Glutamatergic neuron (in vitro differentiated cells): ENCODE measurements at regions not wholly inside any gene's neighbourhood (a gene's known extent, or its start where the extent isn't known, plus 50 kb on each side); places are given as distances from the start of the nearest gene placed in this dataset.

Experiments used
- DNase-seq: peaks from one replicate; pipeline ENCODE4 v3.0.0; 2022
- H3K27ac Mint-ChIP-seq: one replicate; pipeline ENCODE4 v1.8.0; 2020; ENCODE audit warnings: mild to moderate bottlenecking, mixed read lengths, inconsistent platforms; ENCODE audit not compliant: unreplicated experiment
- H3K27me3 Mint-ChIP-seq: one replicate; pipeline ENCODE4 v1.8.0; 2020; ENCODE audit warnings: mild to moderate bottlenecking, moderate library complexity, mixed read lengths, inconsistent platforms; ENCODE audit not compliant: unreplicated experiment
- H3K36me3 Mint-ChIP-seq: one replicate; pipeline ENCODE4 v1.8.0; 2020; ENCODE audit warnings: mild to moderate bottlenecking, mixed read lengths, inconsistent platforms; ENCODE audit not compliant: unreplicated experiment
- H3K4me1 Mint-ChIP-seq: one replicate; pipeline ENCODE4 v1.8.0; 2020; ENCODE audit warnings: mild to moderate bottlenecking, low read depth, mixed read lengths, inconsistent platforms; ENCODE audit not compliant: unreplicated experiment
- H3K4me3 Mint-ChIP-seq: one replicate; pipeline ENCODE4 v1.8.0; 2020; ENCODE audit warnings: mild to moderate bottlenecking, mixed read lengths, inconsistent platforms; ENCODE audit not compliant: unreplicated experiment
- H3K9me3 Mint-ChIP-seq: one replicate; pipeline ENCODE4 v1.8.0; 2020; ENCODE audit warnings: mild to moderate bottlenecking, moderate library complexity, mixed read lengths, inconsistent platforms; ENCODE audit not compliant: unreplicated experiment
- CTCF ChIP-seq: fragments of 200-600 bp; sonication (generic); IDR thresholded peaks from one replicate; pipeline ENCODE4 v1.5.0; 2021; ENCODE audit not compliant: partially characterized antibody, unreplicated experiment

DNA sequence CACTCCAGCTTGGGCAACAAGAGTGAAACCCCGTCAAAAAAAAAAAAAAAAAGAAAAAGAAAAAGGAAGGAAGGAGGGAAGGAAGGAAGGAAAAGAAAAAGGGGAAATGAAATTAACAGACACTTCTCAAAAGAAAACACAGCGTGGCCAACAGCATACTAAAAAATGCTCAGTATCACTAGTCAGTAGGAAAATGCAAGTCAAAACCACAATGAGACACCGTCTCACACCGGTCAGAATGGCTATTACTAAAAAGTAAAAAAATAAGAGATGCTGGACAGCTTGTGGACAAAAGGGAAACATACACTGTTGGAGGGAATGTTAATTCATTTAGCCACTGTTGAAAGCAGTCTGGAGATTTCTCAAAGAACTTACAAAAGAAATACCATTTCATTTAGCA lies 369.5 kb upstream of the BRINP3 start:
- DNase-seq: no peak
- Mint-ChIP-seq H3K4me1 (no peaks in the 10 kb centered on the region), H3K9me3 (no peaks in the 10 kb centered on the region), H3K36me3 (no peaks in the 10 kb centered on the region), H3K4me3 (no peak overlapping the region), H3K27me3 (no peaks in the 10 kb centered on the region), H3K27ac (no peak overlapping the region)
- TF ChIP-seq CTCF: no peak

DNA sequence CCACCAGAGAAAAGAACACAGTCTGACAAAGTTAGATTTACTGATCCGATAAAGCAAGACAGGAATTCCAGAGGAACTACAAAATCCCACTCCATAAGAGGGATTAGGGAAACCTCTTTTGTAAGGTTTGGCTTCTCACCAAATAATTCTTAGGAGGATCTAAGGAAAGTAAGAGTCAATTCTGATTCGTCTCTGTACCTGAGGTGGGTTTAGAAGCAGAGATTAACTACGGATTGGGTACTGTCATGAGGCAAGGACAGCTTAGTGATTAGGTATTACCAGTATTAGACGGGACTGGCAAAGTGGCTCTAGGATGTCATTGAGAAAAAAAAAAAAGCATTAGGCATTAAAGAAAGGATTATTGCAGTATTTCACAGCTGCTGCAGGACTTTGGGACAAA lies 371.7 kb upstream of the BRINP3 start:
- no peaks in the 10 kb centered on the region for H3K36me3 Mint-ChIP-seq

GRCh38 chr1:190852611-190853010 lies 374.9 kb upstream of the BRINP3 start:
- H3K9me3 Mint-ChIP-seq: no peaks in the 10 kb centered on the region
- TF ChIP-seq CTCF: no peak
- H3K27me3 Mint-ChIP-seq: no peaks in the 10 kb centered on the region
- no peak overlapping the region for H3K4me3 Mint-ChIP-seq
- no peaks in the 10 kb centered on the region for H3K36me3 Mint-ChIP-seq
- H3K4me1 Mint-ChIP-seq: no peaks in the 10 kb centered on the region
- no peak overlapping the region for H3K27ac Mint-ChIP-seq
- DNase-seq: no peak

More for the DNA sequence above, 371.7 kb upstream of the BRINP3 start:
- Mint-ChIP-seq H3K9me3 (no peaks in the 10 kb centered on the region), H3K27me3 (no peaks in the 10 kb centered on the region), H3K4me1 (no peaks in the 10 kb centered on the region), H3K4me3 (no peak overlapping the region), H3K27ac (no peak overlapping the region)
- TF ChIP-seq CTCF: no peak
- DNase-seq: no peak

GRCh38 chr1:190858140-190858539 lies 380.5 kb upstream of the BRINP3 start:
- no peak overlapping the region for H3K4me3 Mint-ChIP-seq
- peaks cover 2% of the 10 kb centered on the region for H3K9me3 Mint-ChIP-seq
- TF ChIP-seq CTCF: no peak
- no peaks in the 10 kb centered on the region for H3K36me3 Mint-ChIP-seq
- H3K27ac Mint-ChIP-seq: no peak overlapping the region
- DNase-seq: no peak
- H3K4me1 Mint-ChIP-seq: no peaks in the 10 kb centered on the region
- H3K27me3 Mint-ChIP-seq: no peaks in the 10 kb centered on the region

- no peaks in the 10 kb centered on the region for H3K9me3 Mint-ChIP-seq
- no peak for TF ChIP-seq CTCF
- no peak overlapping the region for H3K27ac Mint-ChIP-seq
- no peaks in the 10 kb centered on the region for H3K4me1 Mint-ChIP-seq
- H3K4me3 Mint-ChIP-seq: no peak overlapping the region
- no peaks in the 10 kb centered on the region for H3K36me3 Mint-ChIP-seq
- DNase-seq: no peak
- no peaks in the 10 kb centered on the region for H3K27me3 Mint-ChIP-seq
These were observed 386.5 kb upstream of the BRINP3 start for GRCh38 chr1:190864013-190864641.
